GM23338 (cell line): ENCODE measurements at regions not wholly inside any gene's neighbourhood (a gene's known extent, or its start where the extent isn't known, plus 50 kb on each side); places are given as distances from the start of the nearest gene placed in this dataset.

Source experiments
- ATAC-seq: fragments of 200-7000 bp; cut with Tn5 transposase; 3 replicates; pipeline ENCODE4 v1.9.1; 2020
- DNase-seq: peaks from one replicate; pipeline ENCODE4 v3.0.0-alpha.2; 2015; ENCODE audit warnings: low spot score
- H2AFZ ChIP-seq: fragments of 200-600 bp; sonication (generic); 2 replicates; pipeline ENCODE4 v1.8.0; 2016; ENCODE audit warnings: antibody characterized with exemption, mild to moderate bottlenecking, moderate library complexity
- H3F3A ChIP-seq: fragments of 200-600 bp; sonication (generic); replicated peaks from 2 replicates; pipeline ENCODE4 v1.8.0; 2017; ENCODE audit warnings: antibody characterized with exemption, mixed run types, low read depth
- H3K27ac ChIP-seq: fragments of 200-600 bp; sonication (generic); 2 replicates; pipeline ENCODE4 v1.6.1; 2016; ENCODE audit warnings: low read depth
- H3K27me3 ChIP-seq: fragments of 200-600 bp; sonication (generic); 2 replicates; pipeline ENCODE4 v1.8.0; 2016; ENCODE audit warnings: mild to moderate bottlenecking, mixed run types, moderate library complexity; ENCODE audit not compliant: insufficient read depth
- H3K36me3 ChIP-seq: fragments of 200-600 bp; sonication (generic); 2 replicates; pipeline ENCODE4 v1.8.0; 2016; ENCODE audit warnings: mild to moderate bottlenecking; ENCODE audit not compliant: insufficient read depth
- H3K4me1 ChIP-seq: fragments of 200-600 bp; sonication (generic); 2 replicates; pipeline ENCODE4 v1.8.0; 2016; ENCODE audit warnings: mild to moderate bottlenecking, moderate library complexity; ENCODE audit not compliant: insufficient read depth
- H3K4me2 ChIP-seq: fragments of 200-600 bp; sonication (generic); 2 replicates; pipeline ENCODE4 v1.7.1; 2017; ENCODE audit warnings: mixed run types
- H3K4me3 ChIP-seq: fragments of 200-600 bp; sonication (generic); 2 replicates; pipeline ENCODE4 v1.6.1; 2016; ENCODE audit warnings: mixed run types
- H3K79me2 ChIP-seq: fragments of 200-600 bp; sonication (generic); replicated peaks from 2 replicates; pipeline ENCODE4 v1.8.0; 2017; ENCODE audit warnings: mild to moderate bottlenecking; ENCODE audit not compliant: insufficient read depth
- H3K9me2 ChIP-seq: fragments of 200-600 bp; sonication (generic); 2 replicates; pipeline ENCODE4 v1.8.0; 2017; ENCODE audit not compliant: insufficient read depth
- H4K20me1 ChIP-seq: fragments of 200-600 bp; sonication (generic); replicated peaks from 2 replicates; pipeline ENCODE4 v1.8.0; 2017; ENCODE audit warnings: mild to moderate bottlenecking; ENCODE audit not compliant: insufficient read depth
- H3K27ac Mint-ChIP-seq: 2 replicates; pipeline ENCODE4 v1.8.0; 2020; ENCODE audit warnings: inconsistent platforms, mild to moderate bottlenecking, moderate library complexity, mixed read lengths
- H3K27me3 Mint-ChIP-seq: 3 replicates; pipeline ENCODE4 v1.8.0; 2022; ENCODE audit warnings: low read depth, mild to moderate bottlenecking, moderate library complexity, mixed read lengths, inconsistent platforms; ENCODE audit not compliant: insufficient read depth, poor library complexity
- H3K36me3 Mint-ChIP-seq: 3 replicates; pipeline ENCODE4 v1.8.0; 2021; ENCODE audit warnings: low read depth, mild to moderate bottlenecking, inconsistent platforms, moderate library complexity, mixed read lengths
- H3K4me1 Mint-ChIP-seq: 3 replicates; pipeline ENCODE4 v1.8.0; 2020; ENCODE audit warnings: mild to moderate bottlenecking, inconsistent platforms, mixed read lengths
- H3K4me3 Mint-ChIP-seq: 3 replicates; pipeline ENCODE4 v1.8.0; 2021; ENCODE audit warnings: moderate library complexity, mild to moderate bottlenecking, inconsistent platforms, mixed read lengths
- H3K9me3 Mint-ChIP-seq: 3 replicates; pipeline ENCODE4 v1.8.0; 2020; ENCODE audit warnings: moderate library complexity, mild to moderate bottlenecking, inconsistent platforms, mixed read lengths
- CREB1 ChIP-seq: fragments of 250-450 bp; sonication (Bioruptor Pico); IDR thresholded peaks from 2 replicates; pipeline ENCODE4 v1.5.0; 2020; ENCODE audit warnings: low read depth, mild to moderate bottlenecking, moderate library complexity
- CTCF ChIP-seq, 2 experiments: fragments of 200-600 bp in 1 of 2; sonication (generic) in 1 of 2; conservative IDR thresholded peaks; 2 replicates each; pipeline versions ENCODE4 v1.5.1 to v1.6.1; 2016 to 2017; ENCODE audit warnings: antibody characterized with exemption in 2 of 2, low read depth in 2 of 2, mild to moderate bottlenecking in 2 of 2, moderate library complexity in 1 of 2
- ETS1 ChIP-seq: IDR thresholded peaks from 2 replicates; pipeline ENCODE4 v1.6.1; 2016; ENCODE audit warnings: antibody characterized with exemption
- EZH2 ChIP-seq: fragments of 200-600 bp; sonication (generic); IDR thresholded peaks from one replicate; pipeline ENCODE4 v1.8.0; 2017; ENCODE audit warnings: antibody characterized with exemption, mild to moderate bottlenecking, low read depth; ENCODE audit not compliant: unreplicated experiment
- EZH2phosphoT487 ChIP-seq: fragments of 200-600 bp; sonication (generic); IDR thresholded peaks from one replicate; pipeline ENCODE4 v1.8.1; 2018; ENCODE audit warnings: antibody characterized with exemption; ENCODE audit not compliant: unreplicated experiment
- JUNB ChIP-seq: IDR thresholded peaks from one replicate; pipeline ENCODE4 v1.6.1; 2016; ENCODE audit warnings: antibody characterized with exemption; ENCODE audit not compliant: unreplicated experiment
- NANOG ChIP-seq: IDR thresholded peaks from 2 replicates; pipeline ENCODE4 v1.6.1; 2016; ENCODE audit warnings: antibody characterized with exemption, borderline replicate concordance
- POLR2AphosphoS5 ChIP-seq: IDR thresholded peaks from 2 replicates; pipeline ENCODE4 v1.6.1; 2016; ENCODE audit warnings: antibody characterized with exemption, low read depth
- REST ChIP-seq: IDR thresholded peaks from one replicate; pipeline ENCODE4 v1.6.1; 2018; ENCODE audit warnings: antibody characterized with exemption; ENCODE audit not compliant: unreplicated experiment
- STAT1 ChIP-seq: IDR thresholded peaks from one replicate; pipeline ENCODE4 v1.6.1; 2016; ENCODE audit warnings: antibody characterized with exemption; ENCODE audit not compliant: unreplicated experiment
- ZNF114 ChIP-seq: fragments of 250-450 bp; sonication (Bioruptor Pico); IDR thresholded peaks from 2 replicates; pipeline ENCODE4 v1.5.0; 2020; ENCODE audit warnings: mild to moderate bottlenecking, moderate library complexity
- ZNF331 ChIP-seq: fragments of 250-450 bp; sonication (Bioruptor Pico); IDR thresholded peaks from 2 replicates; pipeline ENCODE4 v1.5.0; 2020; ENCODE audit warnings: low read depth, mild to moderate bottlenecking, moderate library complexity
- ZNF462 ChIP-seq: fragments of 250-450 bp; sonication (Bioruptor Pico); IDR thresholded peaks from 2 replicates; pipeline ENCODE4 v1.5.0; 2020; ENCODE audit warnings: mild to moderate bottlenecking, moderate library complexity

- Mint-ChIP-seq H3K9me3 (no peaks in the 10 kb centered on the region; the same call in 2 of the 3 replicates), H3K27me3 (peaks cover 6% of the 10 kb centered on the region), H3K4me1 (peaks cover 6% of the 10 kb centered on the region), H3K36me3 (no peaks in the 10 kb centered on the region), H3K27ac (no peak overlapping the region), H3K4me3 (no peak overlapping the region; the same call in 2 of the 3 replicates)
- Histone ChIP-seq H3K79me2 (no peaks in the 10 kb centered on the region), H3K9me2 (no peaks in the 10 kb centered on the region), H3K4me1 (no peaks in the 10 kb centered on the region), H3F3A (no peaks in the 10 kb centered on the region), H3K4me2 (no peak overlapping the region), H3K4me3 (no peak overlapping the region), H2AFZ (no peak overlapping the region), H3K27ac (no peak overlapping the region), H3K36me3 (no peaks in the 10 kb centered on the region), H3K27me3 (no peaks in the 10 kb centered on the region), H4K20me1 (no peaks in the 10 kb centered on the region)
- no peak for DNase-seq
- no peak for TF ChIP-seq STAT1
- no peak for TF ChIP-seq EZH2phosphoT487
- no peak for TF ChIP-seq CTCF (conservative IDR thresholded peaks at IDR 0.05; ENCODE audit: low read depth in 2 of 2)
- no peak for TF ChIP-seq NANOG
- TF ChIP-seq ETS1 = no peak
- no peak for TF ChIP-seq POLR2AphosphoS5
- TF ChIP-seq CREB1 (CRISPR knock-in tag) = no peak
- TF ChIP-seq EZH2 = no peak
- TF ChIP-seq JUNB = no peak
- no peak for TF ChIP-seq REST
- TF ChIP-seq ZNF462 (CRISPR knock-in tag) = no peak
- no peak for TF ChIP-seq ZNF114
- no peak for TF ChIP-seq ZNF331
- ATAC-seq = no peak
Measured at GRCh38 chrX:68990948-68991347, 162.1 kb downstream of the EFNB1 start.
